ENCODE measurements at regions not wholly inside any gene's neighbourhood (a gene's known extent, or its start where the extent isn't known, plus 50 kb on each side); places are given as distances from the start of the nearest gene placed in this dataset.
"Not testable (repeated sequence)": the region's sequence is repeated elsewhere in the genome, so short reads cannot be mapped to it uniquely, and the experiment has no call there.

DNA sequence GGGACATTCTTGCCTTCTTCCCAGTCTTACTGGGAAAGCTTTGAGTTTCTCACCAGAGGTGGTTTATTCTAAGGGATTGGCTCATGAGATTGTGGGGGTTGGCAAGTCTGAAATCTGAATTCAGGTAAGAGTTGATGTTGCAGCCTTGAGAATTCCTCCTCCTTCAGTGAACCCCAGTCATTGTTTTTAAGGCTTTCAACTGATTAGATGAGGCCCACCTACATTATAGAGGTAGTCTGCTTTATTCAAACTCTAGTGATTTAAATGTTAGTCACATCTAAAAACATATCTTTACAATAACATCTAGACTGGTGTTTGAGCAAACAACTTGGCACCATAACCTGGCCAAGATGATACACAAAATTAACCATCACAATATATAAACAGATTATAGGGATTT, 156.5 kb upstream of the MED14 start:
- DNase-seq (ENCODE audit: low read depth), result no peak

DNA sequence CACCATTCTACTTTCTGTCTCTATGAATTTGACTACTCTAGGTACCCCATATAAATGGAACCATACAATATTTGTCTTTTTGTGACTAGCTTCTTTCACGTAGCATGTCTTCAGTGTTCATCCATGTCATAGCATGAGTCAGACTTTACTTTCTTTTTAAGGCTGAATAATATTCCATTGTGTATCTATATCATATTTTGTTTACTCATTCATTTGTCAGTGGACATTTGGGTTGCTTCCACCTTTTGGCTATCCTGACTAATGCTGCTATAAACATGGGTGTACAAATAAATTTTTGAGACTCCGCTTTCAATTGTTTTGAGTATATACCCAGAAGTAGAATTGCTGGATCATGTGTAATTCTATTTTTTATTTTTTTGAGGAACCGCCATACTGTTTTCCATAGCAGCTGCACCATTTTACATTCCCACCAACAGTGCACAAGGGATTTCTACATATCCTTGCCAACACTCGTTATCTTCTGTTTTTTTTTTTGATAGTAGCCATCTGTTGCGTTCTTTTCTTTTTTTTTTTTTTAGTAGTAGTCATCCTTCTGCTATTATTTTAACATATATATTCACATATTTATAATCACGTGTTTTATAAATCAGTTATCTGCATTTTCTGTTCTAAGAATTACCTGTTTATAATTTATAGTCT, 158.0 kb upstream of the MED14 start:
- DNase-seq (ENCODE audit: low read depth), result no peak

DNA sequence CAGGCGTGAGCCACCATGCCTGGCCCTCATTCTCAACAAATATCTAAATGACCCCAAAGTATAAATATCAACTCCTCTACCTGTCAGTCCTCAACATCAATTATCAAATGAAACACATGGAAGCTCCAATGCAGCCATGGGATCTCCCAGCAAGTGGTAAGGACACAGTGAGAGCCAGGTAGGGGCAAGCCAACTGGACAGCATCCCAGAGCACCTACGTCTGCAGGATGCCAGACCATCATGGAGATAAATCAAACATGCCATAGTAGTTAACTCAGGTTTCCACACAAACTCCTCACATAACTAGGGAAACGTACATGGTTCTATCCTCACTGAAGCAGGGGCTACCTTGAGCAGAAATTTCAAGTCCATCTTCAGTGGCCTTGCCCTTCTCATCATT, 159.9 kb upstream of the MED14 start:
- DNase-seq (ENCODE audit: low read depth), result no peak

DNA sequence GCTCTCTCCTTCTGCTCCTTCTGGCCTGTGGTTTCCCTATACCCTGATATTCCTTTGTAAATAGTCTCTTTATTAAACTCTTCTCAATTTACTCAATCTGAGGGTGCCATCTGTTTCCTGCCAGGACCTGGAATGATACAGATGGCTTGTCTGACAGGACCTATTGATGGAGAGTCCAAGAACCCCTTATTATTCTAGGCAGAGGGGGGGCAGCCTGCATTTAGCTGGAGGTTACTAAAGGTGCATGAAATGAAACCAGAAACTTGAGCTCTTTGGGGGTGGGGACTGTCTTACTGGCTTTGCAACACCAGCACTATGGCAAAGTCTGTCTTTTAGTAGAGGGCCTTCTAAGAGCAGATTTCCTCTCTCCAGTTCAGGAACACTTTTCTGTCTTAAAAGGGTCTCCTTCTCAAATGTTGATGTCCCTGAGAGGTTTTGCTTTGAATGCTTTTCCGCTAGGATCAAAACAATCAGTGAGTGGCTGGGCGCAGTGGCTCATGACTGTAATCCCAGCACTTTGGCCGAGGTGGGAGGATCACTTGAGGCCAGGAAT, 162.5 kb upstream of the MED14 start:
- DNase-seq (ENCODE audit: low read depth), result no peak

DNA sequence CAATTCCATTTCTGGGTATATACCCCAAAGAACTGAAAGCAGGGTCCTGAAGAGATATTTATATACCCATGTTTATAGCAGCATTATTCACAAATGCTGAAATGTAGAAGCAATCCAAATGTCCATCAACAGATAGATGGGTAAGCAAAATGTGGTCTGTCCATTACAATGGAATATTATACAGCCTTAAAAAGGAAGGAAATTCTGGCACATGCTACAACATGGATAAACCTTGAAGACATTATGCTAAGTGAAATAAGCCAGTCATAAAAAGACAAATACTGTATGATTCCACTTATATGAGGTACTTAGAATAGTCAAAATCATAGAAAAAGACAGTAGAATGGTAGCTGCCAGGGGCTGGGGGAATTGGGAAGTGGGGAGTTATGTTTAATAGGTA, 169.4 kb upstream of the MED14 start:
- DNase-seq (ENCODE audit: low read depth), result not testable (repeated sequence)

GRCh38 chrX:40908026-40908425, 172.7 kb upstream of the MED14 start:
- DNase-seq (ENCODE audit: low read depth), result no peak

- no peak for DNase-seq (ENCODE audit: low read depth)
Measured at GRCh38 chrX:40908857-40909475, 173.6 kb upstream of the MED14 start.

GRCh38 chrX:40912166-40912565, 173.1 kb upstream of the USP9X start:
- no peak for DNase-seq (ENCODE audit: low read depth)

DNA sequence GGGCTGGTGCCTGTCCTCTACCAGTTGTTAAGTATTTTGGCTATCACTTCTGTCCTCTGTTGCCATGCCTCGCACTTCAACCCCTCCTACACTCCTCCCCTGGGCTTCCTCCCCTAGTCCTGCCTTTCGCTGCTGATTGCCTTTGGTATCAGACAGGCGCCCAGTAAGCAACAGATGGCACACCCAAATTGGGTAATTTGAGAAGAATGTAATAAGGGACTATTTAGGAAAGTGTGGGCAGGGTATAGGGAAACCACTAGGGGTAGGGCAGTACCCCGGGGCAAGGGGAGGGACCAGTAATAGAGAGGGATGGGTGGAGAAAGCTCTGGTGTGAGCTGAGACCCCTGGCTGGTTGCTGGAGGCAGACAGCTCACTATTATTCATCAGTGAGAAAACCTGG, 172.7 kb upstream of the USP9X start:
- no peak for DNase-seq (ENCODE audit: low read depth)

- DNase-seq (ENCODE audit: low read depth), result no peak
Measured at GRCh38 chrX:40920351-40920750, 164.9 kb upstream of the USP9X start.

DNA sequence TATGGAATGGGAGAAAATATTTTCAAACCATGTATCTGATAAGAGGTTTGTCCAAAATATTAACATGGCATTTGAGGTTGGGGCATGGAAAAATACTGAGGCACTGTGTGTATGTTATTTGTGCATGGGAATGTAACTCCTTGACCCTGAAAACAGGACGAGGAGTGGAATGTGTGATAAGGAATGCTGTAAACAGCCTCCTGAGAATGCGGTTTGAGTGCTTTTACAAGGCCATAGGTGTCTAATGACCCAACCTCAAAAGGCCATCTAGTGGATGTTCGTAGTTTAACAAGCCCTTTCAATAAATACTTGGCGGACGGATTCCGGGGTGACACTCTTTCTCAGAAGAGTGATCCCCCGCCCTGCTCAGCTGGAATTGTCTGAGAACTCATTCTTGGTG, 162.9 kb upstream of the USP9X start:
- no peak for DNase-seq (ENCODE audit: low read depth)

DNA sequence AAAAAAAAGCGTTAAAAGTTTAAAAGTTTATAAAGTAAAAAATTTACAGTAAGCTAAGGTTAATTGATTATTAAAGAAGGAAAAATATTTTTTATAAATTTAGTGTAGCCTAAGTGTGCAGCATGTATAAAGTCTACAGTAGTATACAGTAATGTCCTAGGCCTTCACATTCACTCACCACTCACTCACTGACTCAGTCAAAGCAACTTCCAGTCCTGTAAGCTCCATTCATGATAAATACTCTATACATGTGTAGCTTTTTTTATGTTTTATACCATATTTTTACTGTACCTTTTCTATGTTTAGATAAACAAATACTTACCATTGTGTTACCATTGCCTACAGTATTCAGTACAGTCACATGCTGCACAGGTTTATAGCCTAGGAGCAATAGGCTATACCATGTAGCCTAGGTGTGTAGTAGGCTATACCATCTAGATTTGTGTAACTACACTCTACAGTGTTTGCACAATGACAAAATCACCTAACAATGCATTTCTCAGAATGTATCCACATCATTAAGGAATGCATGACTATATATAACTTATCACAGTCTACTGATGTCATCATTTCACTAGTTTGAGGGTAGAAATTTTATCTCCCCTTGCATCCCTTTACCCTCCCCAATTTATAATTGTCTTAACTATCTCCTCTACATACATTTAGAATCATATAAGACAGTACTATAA, 158.4 kb upstream of the USP9X start:
- not testable (repeated sequence) for DNase-seq (ENCODE audit: low read depth)

- no peak for DNase-seq (ENCODE audit: low read depth)
Measured at GRCh38 chrX:40928076-40928475, 157.2 kb upstream of the USP9X start.

DNA sequence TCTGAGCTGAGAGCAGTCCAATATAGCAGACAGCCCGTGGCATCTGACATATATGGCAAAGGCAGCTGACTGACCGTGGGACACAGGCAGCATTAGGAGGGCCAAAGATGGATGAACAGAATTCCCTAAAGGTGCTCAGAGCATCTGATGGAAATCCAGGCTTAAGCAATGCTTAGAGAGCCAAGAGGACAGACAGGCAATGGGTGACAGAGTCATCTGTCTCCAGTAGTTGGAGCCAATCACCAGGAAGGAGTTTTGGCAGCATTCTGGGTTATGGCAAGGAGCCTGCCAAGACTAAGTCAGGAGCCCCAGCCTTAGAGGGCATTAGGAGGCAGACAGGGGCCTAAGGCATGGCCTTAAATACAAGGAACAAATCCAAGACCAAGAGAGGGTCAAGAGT, 153.3 kb upstream of the USP9X start:
- DNase-seq (ENCODE audit: low read depth), result no peak

DNA sequence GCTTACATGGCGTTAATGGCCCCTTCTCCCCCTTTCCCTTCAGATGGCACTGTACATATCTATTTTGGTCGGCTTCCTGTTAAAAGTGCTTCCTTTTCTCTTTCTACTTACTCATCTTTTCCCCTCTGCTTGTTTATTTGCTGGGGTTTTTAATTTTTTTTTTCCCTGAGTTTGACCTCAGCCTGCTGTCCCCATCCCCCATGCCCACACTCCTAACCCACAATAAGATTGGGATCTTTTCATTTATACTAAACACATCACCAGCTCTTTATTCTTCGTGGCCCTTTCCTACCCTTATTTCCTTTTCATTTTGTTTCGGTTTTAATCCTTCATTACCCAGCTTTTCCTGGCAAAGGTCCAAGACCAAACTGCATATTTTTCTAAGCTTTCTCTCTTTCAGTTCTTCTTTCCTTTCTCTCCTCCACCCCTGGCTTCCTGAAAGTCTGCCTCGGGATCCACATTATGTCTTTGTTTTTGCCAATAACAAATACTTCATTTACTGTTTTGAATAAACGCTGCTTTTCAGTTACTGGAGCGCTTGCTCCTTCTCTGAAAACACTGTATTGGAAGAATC, 152.0 kb upstream of the USP9X start:
- peak; percentile 26 for DNase-seq (ENCODE audit: low read depth)

GRCh38 chrX:40933706-40934425, 151.4 kb upstream of the USP9X start:
- DNase-seq (ENCODE audit: low read depth), result no peak

- DNase-seq (ENCODE audit: low read depth), result no peak
Measured at GRCh38 chrX:40936827-40937226, 148.4 kb upstream of the USP9X start.

GRCh38 chrX:40938423-40938822, 146.8 kb upstream of the USP9X start:
- DNase-seq (ENCODE audit: low read depth), result no peak

DNA sequence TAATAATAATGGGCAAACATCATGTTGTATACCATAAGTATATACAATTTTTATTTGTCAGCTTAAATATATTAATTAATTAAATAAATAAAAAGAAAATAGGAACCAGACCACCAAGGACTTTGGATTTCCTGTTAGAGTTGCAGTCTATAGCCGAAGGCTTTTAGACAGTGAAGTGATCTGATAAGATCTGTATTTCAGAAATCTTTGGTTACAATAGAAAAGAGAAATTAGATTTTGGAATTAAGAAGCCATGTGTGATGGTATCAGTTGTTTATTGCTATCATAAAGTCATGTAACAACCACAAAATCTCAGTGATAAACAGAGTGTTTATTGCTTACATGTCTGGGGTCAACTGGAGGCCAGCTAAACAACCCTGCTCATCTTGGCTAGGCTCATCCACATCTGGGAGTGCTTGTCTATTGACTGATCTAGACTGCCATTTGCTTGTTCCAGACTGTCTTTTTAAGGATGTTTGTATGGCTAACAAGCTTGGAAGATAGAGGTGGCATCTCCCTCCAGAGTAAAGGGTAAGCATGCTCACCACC, 142.1 kb upstream of the USP9X start:
- DNase-seq (ENCODE audit: low read depth), result no peak

- no peak for DNase-seq (ENCODE audit: low read depth)
Measured at GRCh38 chrX:40945361-40945713, 139.9 kb upstream of the USP9X start.

GRCh38 chrX:40947276-40947675, 138.0 kb upstream of the USP9X start:
- DNase-seq (ENCODE audit: low read depth), result no peak

DNA sequence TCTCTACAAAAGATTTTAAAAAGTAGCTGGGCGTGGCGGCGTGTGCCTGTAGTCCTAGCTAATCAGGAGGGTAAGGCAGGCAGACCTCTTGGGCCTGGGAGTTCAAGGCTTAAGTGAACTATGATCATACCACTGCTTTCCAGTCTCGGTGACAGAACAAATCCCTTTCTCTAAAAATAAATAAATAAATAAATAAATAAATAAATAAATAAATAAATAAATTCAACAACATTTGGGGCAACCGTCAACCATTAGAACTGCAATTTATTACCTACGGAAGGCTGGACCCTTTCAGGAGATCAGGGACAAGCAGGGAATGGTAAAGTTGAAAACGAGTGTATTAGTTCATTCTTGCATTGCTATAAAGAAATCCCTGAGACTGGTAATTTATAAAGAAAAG, 136.2 kb upstream of the USP9X start:
- no peak for DNase-seq (ENCODE audit: low read depth)
